Endothelial cell of umbilical vein (primary cell): ENCODE measurements at regions not wholly inside any gene's neighbourhood (a gene's known extent, or its start where the extent isn't known, plus 50 kb on each side); places are given as distances from the start of the nearest gene placed in this dataset.

Experiments
- BruUV-seq: library from RNA; stranded (reverse); fragments of 400-500 nt; replicated peaks from 2 replicates; lab custom pipeline; 2021; lab: Mats Ljungman, UMichigan
- CTCF ChIA-PET: fragments of 300-600, 350-600 bp; sonication (Branson Sonifier 250); formaldehyde crosslinking; loops from one replicate; lab custom pipeline; 2021; ENCODE audit warnings: antibody characterized with exemption, inconsistent platforms; lab: Charles Lee
- POLR2A ChIA-PET: fragments of 300-600, 350-600 bp; sonication (Branson Sonifier 250); formaldehyde crosslinking; loops from one replicate; lab custom pipeline; 2021; ENCODE audit warnings: antibody characterized with exemption, inconsistent platforms; lab: Charles Lee
- DNase-seq: peaks from one replicate; pipeline ENCODE4 v3.0.0-alpha.2; 2011; ENCODE audit warnings: low read depth, low spot score
- FAIRE-seq: peaks from 2 replicates; lab custom pipeline; 2011; peaks lifted over from hg19 to GRCh38; lab: Jason Lieb, UNC
- H2AFZ ChIP-seq: 2 replicates; pipeline ENCODE4 v1.6.0; 2012; ENCODE audit warnings: low read depth, low read length, control low read depth, inconsistent platforms
- H3K27ac ChIP-seq: 2 replicates; pipeline ENCODE4 v1.5.1; 2011; ENCODE audit warnings: low read depth, mild to moderate bottlenecking, control low read depth, low read length, moderate library complexity; ENCODE audit not compliant: insufficient read depth
- H3K27me3 ChIP-seq, 2 experiments: 2 replicates each; pipeline versions ENCODE4 v1.6.0 to v1.6.1; 2011; ENCODE audit warnings: low read length in 2 of 2, mixed read lengths in 1 of 2; ENCODE audit not compliant: control insufficient read depth in 2 of 2, insufficient read depth in 2 of 2
- H3K36me3 ChIP-seq, 2 experiments: 2 replicates in 1 of 2; 3 replicates in 1 of 2; pipeline ENCODE4 v1.5.1; 2011; ENCODE audit warnings: low read length in 2 of 2, mild to moderate bottlenecking in 1 of 2, moderate library complexity in 1 of 2; ENCODE audit not compliant: control insufficient read depth in 2 of 2, insufficient read depth in 2 of 2; ENCODE audit errors: extremely low read depth in 1 of 2
- H3K4me1 ChIP-seq: 3 replicates; pipeline ENCODE4 v1.5.1; 2011; ENCODE audit warnings: mild to moderate bottlenecking, low read length; ENCODE audit not compliant: control insufficient read depth, insufficient read depth; ENCODE audit errors: extremely low read depth
- H3K4me2 ChIP-seq: 2 replicates; pipeline ENCODE4 v1.6.1; 2011; ENCODE audit warnings: low read length, control low read depth, mixed read lengths; ENCODE audit not compliant: insufficient read depth
- H3K4me3 ChIP-seq, 3 experiments: fragments of 200-600 bp in 1 of 3; sonication (generic), shearing (Covaris generic) in 1 of 3; replicated peaks in 1 of 3; 2 replicates each; pipeline ENCODE4 v1.5.1; 2011 to 2016; ENCODE audit warnings: control low read depth in 3 of 3, low read length in 3 of 3, mild to moderate bottlenecking in 2 of 3, inconsistent platforms in 1 of 3, low read depth in 1 of 3, moderate library complexity in 1 of 3; ENCODE audit not compliant: insufficient read depth in 1 of 3
- H3K79me2 ChIP-seq: 2 replicates; pipeline ENCODE4 v1.6.0; 2012; ENCODE audit warnings: low read length, inconsistent platforms; ENCODE audit not compliant: control insufficient read depth, insufficient read depth
- H3K9ac ChIP-seq: replicated peaks from 2 replicates; pipeline ENCODE3; 2011; ENCODE audit warnings: low read length, control low read depth; ENCODE audit not compliant: insufficient read depth; ENCODE audit errors: extremely low read depth
- H3K9me1 ChIP-seq: replicated peaks from 3 replicates; pipeline ENCODE4 v1.6.0; 2011; ENCODE audit warnings: mild to moderate bottlenecking, low read length; ENCODE audit not compliant: control insufficient read depth, insufficient read depth; ENCODE audit errors: extremely low read depth
- H3K9me3 ChIP-seq: replicated peaks from 2 replicates; pipeline ENCODE4 v1.5.1; 2012; ENCODE audit warnings: low read length, inconsistent platforms; ENCODE audit not compliant: control insufficient read depth, insufficient read depth
- H4K20me1 ChIP-seq: replicated peaks from 2 replicates; pipeline ENCODE3; 2011; ENCODE audit warnings: mild to moderate bottlenecking, low read length; ENCODE audit not compliant: control insufficient read depth, insufficient read depth; ENCODE audit errors: extremely low read depth
- CTCF ChIP-seq, 2 donors: IDR thresholded peaks; 1 replicate in 1 of 2; 2 replicates in 1 of 2; pipeline ENCODE4 v1.5.1; 2011; ENCODE audit warnings: low read length in 2 of 2, mild to moderate bottlenecking in 2 of 2, moderate library complexity in 2 of 2, control low read depth in 1 of 2, inconsistent platforms in 1 of 2, low read depth in 1 of 2; ENCODE audit not compliant: insufficient read depth in 1 of 2; ENCODE audit errors: extremely low read depth in 1 of 2
- EZH2 ChIP-seq: IDR thresholded peaks from 2 replicates; pipeline ENCODE4 v1.6.1; 2012; ENCODE audit warnings: borderline replicate concordance, low read depth, mild to moderate bottlenecking, moderate library complexity, low read length, inconsistent platforms; ENCODE audit not compliant: severe bottlenecking
- FOS ChIP-seq: IDR thresholded peaks from 2 replicates; pipeline ENCODE4 v1.6.1; 2011; ENCODE audit warnings: mild to moderate bottlenecking, low read length, moderate library complexity, borderline replicate concordance; ENCODE audit not compliant: insufficient read depth
- GATA2 ChIP-seq: IDR thresholded peaks from 2 replicates; pipeline ENCODE4 v1.7.0; 2011; ENCODE audit warnings: low read depth, mild to moderate bottlenecking, moderate library complexity, mixed read lengths, low read length; ENCODE audit not compliant: insufficient read length, insufficient read depth
- JUN ChIP-seq: IDR thresholded peaks from 2 replicates; pipeline ENCODE4 v1.6.1; 2011; ENCODE audit warnings: borderline replicate concordance, low read depth; ENCODE audit not compliant: insufficient read length, insufficient read depth
- MAX ChIP-seq: IDR thresholded peaks from 2 replicates; pipeline ENCODE4 v1.6.1; 2011; ENCODE audit not compliant: insufficient read depth, insufficient read length
- MYC ChIP-seq: IDR thresholded peaks from one replicate; pipeline ENCODE4 v1.6.1; 2011; ENCODE audit warnings: mild to moderate bottlenecking, low read depth, low read length
- POLR2A ChIP-seq: IDR thresholded peaks from 2 replicates; pipeline ENCODE4 v1.6.1; 2012; ENCODE audit warnings: low read depth, mild to moderate bottlenecking, control low read depth, low read length
- POLR2AphosphoS5 ChIP-seq: IDR thresholded peaks from 2 replicates; pipeline ENCODE4 v1.6.1; 2012; ENCODE audit warnings: low read depth, mild to moderate bottlenecking, control low read depth, low read length, moderate library complexity; ENCODE audit not compliant: insufficient read depth
- dilution Hi-C: fragments of 300-500 bp; cut with MboI; formaldehyde crosslinking; loops from one replicate; pipeline ENCODE4 v1.15.0; 2019; ENCODE audit warnings: low sequenced_read_pairs; ENCODE audit not compliant: extremely low pct_ligation_motif_present
- intact Hi-C: fragments of 100-400 bp; cut with micrococcal nuclease; formaldehyde crosslinking; loops from one replicate; pipeline ENCODE4 v1.10.0; 2022

GRCh38 chr13:85140192-85140591 is 659.0 kb downstream of the SLITRK6 start:
- Histone ChIP-seq H3K27me3 (no peaks in the 10 kb centered on the region), H3K36me3 (no peaks in the 10 kb centered on the region), H3K9me1 (no peaks in the 10 kb centered on the region), H3K4me3 (no peak overlapping the region), H3K9ac (no peak overlapping the region), H3K4me2 (no peak overlapping the region), H3K27ac (no peak overlapping the region), H2AFZ (no peak overlapping the region), H3K9me3 (no peaks in the 10 kb centered on the region), H3K4me1 (no peaks in the 10 kb centered on the region), H4K20me1 (no peaks in the 10 kb centered on the region), H3K79me2 (no peaks in the 10 kb centered on the region)
- FAIRE-seq: no peak
- BruUV-seq: no TSS peak
- intact Hi-C loops: no loop called here
- ChIA-PET CTCF (no interaction called here), POLR2A (no interaction called here)
- no peak for DNase-seq
- dilution Hi-C loops: no loop called here
- no peak for TF ChIP-seq POLR2A
- TF ChIP-seq JUN: no peak
- TF ChIP-seq EZH2: no peak
- no peak for TF ChIP-seq MYC
- TF ChIP-seq FOS: no peak
- no peak for TF ChIP-seq MAX
- no peak for TF ChIP-seq CTCF (IDR thresholded peaks at IDR 0.05; ENCODE audit: extremely low read depth in 1 of 2, insufficient read depth in 1 of 2, low read depth in 1 of 2, low read length in 2 of 2)
- TF ChIP-seq POLR2AphosphoS5: no peak
- TF ChIP-seq GATA2: no peak
